Keratinocyte (primary cell): ENCODE measurements at regions not wholly inside any gene's neighbourhood (a gene's known extent, or its start where the extent isn't known, plus 50 kb on each side); places are given as distances from the start of the nearest gene placed in this dataset.

ENCODE experiments used
- DNase-seq: peaks from one replicate; pipeline ENCODE4 v3.0.0-alpha.2; 2011; ENCODE audit warnings: low read depth, missing footprints, low spot score
- FAIRE-seq: peaks from 2 replicates; lab custom pipeline; 2011; peaks lifted over from hg19 to GRCh38; lab: Jason Lieb, UNC
- H2AFZ ChIP-seq: 2 replicates; pipeline ENCODE4 v1.6.0; 2012; ENCODE audit warnings: low read length, control low read depth, inconsistent platforms; ENCODE audit not compliant: control insufficient read depth
- H3K27ac ChIP-seq: 2 replicates; pipeline ENCODE4 v1.5.1; 2011; ENCODE audit warnings: low read length; ENCODE audit not compliant: control insufficient read depth, insufficient read depth
- H3K27me3 ChIP-seq: 3 replicates; pipeline ENCODE4 v1.6.0; 2011; ENCODE audit warnings: low read length; ENCODE audit not compliant: control insufficient read depth, insufficient read depth; ENCODE audit errors: extremely low read depth
- H3K36me3 ChIP-seq, 2 experiments: 2 replicates in 1 of 2; 3 replicates in 1 of 2; pipeline ENCODE4 v1.5.1; 2011; ENCODE audit warnings: low read length in 2 of 2, mild to moderate bottlenecking in 1 of 2; ENCODE audit not compliant: control insufficient read depth in 2 of 2, insufficient read depth in 2 of 2; ENCODE audit errors: extremely low read depth in 1 of 2
- H3K4me1 ChIP-seq: 3 replicates; pipeline ENCODE4 v1.5.1; 2011; ENCODE audit warnings: low read length; ENCODE audit not compliant: control insufficient read depth, insufficient read depth; ENCODE audit errors: extremely low read depth
- H3K4me2 ChIP-seq: 3 replicates; pipeline ENCODE4 v1.6.0; 2011; ENCODE audit warnings: low read depth, low read length; ENCODE audit not compliant: control insufficient read depth, insufficient read depth; ENCODE audit errors: extremely low read depth
- H3K4me3 ChIP-seq, 3 experiments: fragments of 200-600 bp in 1 of 3; sonication (generic) in 1 of 3; 2 replicates in 2 of 3; 3 replicates in 1 of 3; pipeline ENCODE4 v1.5.1; 2011 to 2016; ENCODE audit warnings: low read length in 3 of 3, mild to moderate bottlenecking in 3 of 3, control low read depth in 2 of 3, inconsistent platforms in 1 of 3, low read depth in 1 of 3, mixed read lengths in 1 of 3, mixed run types in 1 of 3, moderate library complexity in 1 of 3; ENCODE audit not compliant: control insufficient read depth in 2 of 3, insufficient read depth in 2 of 3; ENCODE audit errors: extremely low read depth in 1 of 3
- H3K79me2 ChIP-seq: 2 replicates; pipeline ENCODE4 v1.6.0; 2012; ENCODE audit warnings: low read length; ENCODE audit not compliant: control insufficient read depth, insufficient read depth
- H3K9ac ChIP-seq: 3 replicates; pipeline ENCODE4 v1.6.0; 2011; ENCODE audit warnings: low read length; ENCODE audit not compliant: control insufficient read depth, insufficient read depth; ENCODE audit errors: extremely low read depth
- H3K9me1 ChIP-seq: 3 replicates; pipeline ENCODE4 v1.6.0; 2011; ENCODE audit warnings: low read length; ENCODE audit not compliant: control insufficient read depth, insufficient read depth; ENCODE audit errors: extremely low read depth
- H3K9me3 ChIP-seq: 2 replicates; pipeline ENCODE4 v1.5.1; 2012; ENCODE audit warnings: low read depth, low read length; ENCODE audit not compliant: control insufficient read depth
- H4K20me1 ChIP-seq: 3 replicates; pipeline ENCODE4 v1.6.0; 2011; ENCODE audit warnings: low read length; ENCODE audit not compliant: control insufficient read depth, insufficient read depth; ENCODE audit errors: extremely low read depth
- CTCF ChIP-seq, 3 experiments: IDR thresholded peaks in 1 of 3; conservative IDR thresholded peaks in 1 of 3; optimal IDR thresholded peaks in 1 of 3; 2 replicates in 2 of 3; 3 replicates in 1 of 3; pipeline versions ENCODE3 to v1.5.1; 2011; ENCODE audit warnings: low read length in 3 of 3, mild to moderate bottlenecking in 3 of 3, moderate library complexity in 2 of 3, control low read depth in 1 of 3, inconsistent platforms in 1 of 3; ENCODE audit not compliant: insufficient read depth in 2 of 3; ENCODE audit errors: extremely low read depth in 1 of 3
- EZH2 ChIP-seq: IDR thresholded peaks from one replicate; pipeline ENCODE4 v1.6.1; 2012; ENCODE audit warnings: inconsistent platforms, mild to moderate bottlenecking, low read length, moderate library complexity
- dilution Hi-C: fragments of 300-500 bp; cut with MboI; formaldehyde crosslinking; loops from one replicate; pipeline ENCODE4 v1.7.0; 2020; ENCODE audit warnings: low sequenced_read_pairs; ENCODE audit not compliant: extremely low pct_ligation_motif_present

GRCh38 chr11:42025121-42025803 is 565.8 kb upstream of the LRRC4C start:
- Histone ChIP-seq H3K27me3 (no peaks in the 10 kb centered on the region), H4K20me1 (no peaks in the 10 kb centered on the region), H3K9me3 (no peaks in the 10 kb centered on the region), H3K9ac (no peak overlapping the region), H2AFZ (no peak overlapping the region), H3K79me2 (no peaks in the 10 kb centered on the region), H3K4me1 (no peaks in the 10 kb centered on the region), H3K4me2 (no peak overlapping the region), H3K36me3 (no peaks in the 10 kb centered on the region), H3K27ac (no peak overlapping the region), H3K9me1 (no peaks in the 10 kb centered on the region), H3K4me3 (no peak overlapping the region)
- dilution Hi-C loops, result no loop called here
- TF ChIP-seq CTCF (optimal IDR thresholded peaks at IDR 0.05 in 1 of 3, IDR thresholded peaks at IDR 0.05 in 1 of 3, conservative IDR thresholded peaks at IDR 0.05 in 1 of 3; ENCODE audit: extremely low read depth in 1 of 3, insufficient read depth in 2 of 3, low read length in 3 of 3) (no peak), EZH2 (no peak)
- DNase-seq, result no peak
- no peak for FAIRE-seq

GRCh38 chr11:42034826-42035225 is 575.4 kb upstream of the LRRC4C start:
- DNase-seq, result no peak
- dilution Hi-C loops, result no loop called here
- no peak for FAIRE-seq

More at GRCh38 chr11:42034826-42035225, 575.4 kb upstream of the LRRC4C start:
- Histone ChIP-seq H3K9ac (no peak overlapping the region), H3K36me3 (no peaks in the 10 kb centered on the region), H3K9me1 (no peaks in the 10 kb centered on the region), H3K4me2 (no peak overlapping the region), H3K27ac (no peak overlapping the region), H3K79me2 (no peaks in the 10 kb centered on the region), H4K20me1 (no peaks in the 10 kb centered on the region), H3K9me3 (no peaks in the 10 kb centered on the region), H3K4me3 (no peak overlapping the region), H3K27me3 (no peaks in the 10 kb centered on the region), H3K4me1 (no peaks in the 10 kb centered on the region), H2AFZ (no peak overlapping the region)
- no peak for TF ChIP-seq EZH2
- no peak for TF ChIP-seq CTCF (optimal IDR thresholded peaks at IDR 0.05 in 1 of 3, IDR thresholded peaks at IDR 0.05 in 1 of 3, conservative IDR thresholded peaks at IDR 0.05 in 1 of 3; ENCODE audit: extremely low read depth in 1 of 3, insufficient read depth in 2 of 3, low read length in 3 of 3)
